Calu3 (cell line): ENCODE measurements at regions not wholly inside any gene's neighbourhood (a gene's known extent, or its start where the extent isn't known, plus 50 kb on each side); places are given as distances from the start of the nearest gene placed in this dataset.

Source experiments
- BruUV-seq: library from RNA; stranded (reverse); fragments of 400-500 nt; replicated peaks from 2 replicates; lab custom pipeline; 2021; lab: Mats Ljungman, UMichigan
- CTCF ChIA-PET: fragments of 300-600 bp; sonication (Branson Sonifier 250); formaldehyde crosslinking; loops from one replicate; lab custom pipeline; 2022; ENCODE audit warnings: antibody characterized with exemption; lab: Charles Lee
- DNase-seq: peaks from one replicate; pipeline ENCODE4 v3.0.0; 2022
- H3K27ac Mint-ChIP-seq: one replicate; pipeline ENCODE4 v1.8.0; 2022; ENCODE audit warnings: mixed read lengths; ENCODE audit not compliant: unreplicated experiment
- H3K27me3 Mint-ChIP-seq: one replicate; pipeline ENCODE4 v1.8.0; 2022; ENCODE audit warnings: mixed read lengths; ENCODE audit not compliant: unreplicated experiment
- H3K36me3 Mint-ChIP-seq: one replicate; pipeline ENCODE4 v1.8.0; 2022; ENCODE audit warnings: mild to moderate bottlenecking, moderate library complexity, mixed read lengths; ENCODE audit not compliant: insufficient read depth, unreplicated experiment
- H3K4me1 Mint-ChIP-seq: one replicate; pipeline ENCODE4 v1.8.0; 2022; ENCODE audit warnings: mild to moderate bottlenecking, low read depth, mixed read lengths; ENCODE audit not compliant: unreplicated experiment
- H3K4me3 Mint-ChIP-seq: one replicate; pipeline ENCODE4 v1.8.0; 2022; ENCODE audit warnings: mild to moderate bottlenecking, low read depth, moderate library complexity, mixed read lengths; ENCODE audit not compliant: unreplicated experiment
- H3K9me3 Mint-ChIP-seq: one replicate; pipeline ENCODE4 v1.8.0; 2022; ENCODE audit warnings: low read depth, mixed read lengths; ENCODE audit not compliant: unreplicated experiment
- CTCF ChIP-seq: fragments of 200-600 bp; IDR thresholded peaks from one replicate; pipeline ENCODE4 v1.8.0; 2022; ENCODE audit warnings: antibody characterized with exemption; ENCODE audit not compliant: unreplicated experiment
- intact Hi-C: fragments of 100-400 bp; cut with micrococcal nuclease; formaldehyde crosslinking; loops from one replicate; pipeline ENCODE4 v1.10.0; 2022; ENCODE audit not compliant: unreplicated experiment

- Mint-ChIP-seq H3K27me3 (no peaks in the 10 kb centered on the region), H3K4me1 (no peaks in the 10 kb centered on the region), H3K4me3 (no peak overlapping the region), H3K36me3 (no peaks in the 10 kb centered on the region), H3K27ac (no peak overlapping the region), H3K9me3 (peaks cover 9% of the 10 kb centered on the region)
- no TSS peak for BruUV-seq
- no peak for DNase-seq
- TF ChIP-seq CTCF: no peak
- CTCF ChIA-PET: no interaction called here
- intact Hi-C loops: no loop called here
Measured at GRCh38 chr10:129170812-129171211, 296.2 kb upstream of the MGMT start.

- Mint-ChIP-seq H3K4me3 (no peak overlapping the region), H3K27ac (no peak overlapping the region), H3K27me3 (no peaks in the 10 kb centered on the region), H3K36me3 (no peaks in the 10 kb centered on the region), H3K9me3 (peaks cover 11% of the 10 kb centered on the region), H3K4me1 (no peaks in the 10 kb centered on the region)
- intact Hi-C loops: no loop called here
- no peak for DNase-seq
- TF ChIP-seq CTCF: no peak
- CTCF ChIA-PET: no interaction called here
- no TSS peak for BruUV-seq
Measured at GRCh38 chr10:129171812-129172211, 295.2 kb upstream of the MGMT start.

DNA sequence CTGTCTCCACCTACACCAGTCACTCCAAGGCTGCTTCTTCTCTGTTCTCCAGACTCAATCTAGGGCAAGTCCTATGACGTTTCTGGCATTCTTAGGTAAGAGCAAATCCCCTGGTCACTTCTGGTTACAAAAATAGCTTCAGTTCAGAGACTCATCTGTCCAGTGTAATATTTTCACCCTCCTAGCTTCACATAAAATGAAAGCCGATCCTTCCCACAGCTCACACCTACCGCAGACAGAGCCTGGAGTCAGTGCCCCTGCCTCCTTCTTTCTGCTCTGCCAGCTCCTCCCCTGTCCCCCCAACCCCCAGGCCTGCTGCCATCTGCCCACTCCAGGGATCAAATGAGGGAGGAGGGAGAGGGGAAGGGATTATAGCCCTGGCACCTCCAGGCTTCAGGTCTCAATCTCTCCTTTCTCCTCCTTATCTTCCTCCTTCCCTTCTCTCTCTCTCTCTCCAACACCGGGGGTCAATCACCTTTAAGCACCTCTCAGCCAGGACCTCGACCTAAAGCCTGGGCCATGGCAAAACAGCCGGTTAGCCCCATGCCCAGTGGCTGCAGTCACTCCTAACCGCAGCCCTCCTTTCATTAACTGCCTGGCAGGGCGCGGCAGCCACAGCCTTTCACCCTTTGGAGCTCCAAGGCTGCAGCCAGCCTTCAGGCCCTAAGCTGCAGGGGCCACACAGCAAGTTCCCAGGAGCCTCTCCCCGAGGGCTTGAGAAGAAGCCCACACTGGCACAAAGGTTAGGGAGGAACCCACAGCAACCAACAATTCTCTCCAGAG is 292.6 kb upstream of the MGMT start:
- no peaks in the 10 kb centered on the region for H3K36me3 Mint-ChIP-seq
- H3K4me1 Mint-ChIP-seq: no peaks in the 10 kb centered on the region
- CTCF ChIA-PET: no interaction called here
- no peak overlapping the region for H3K27ac Mint-ChIP-seq
- intact Hi-C loops: no loop called here
- TF ChIP-seq CTCF: no peak
- no TSS peak for BruUV-seq
- H3K27me3 Mint-ChIP-seq: no peaks in the 10 kb centered on the region
- no peak overlapping the region for H3K4me3 Mint-ChIP-seq
- DNase-seq: no peak
- peaks cover 11% of the 10 kb centered on the region for H3K9me3 Mint-ChIP-seq

DNA sequence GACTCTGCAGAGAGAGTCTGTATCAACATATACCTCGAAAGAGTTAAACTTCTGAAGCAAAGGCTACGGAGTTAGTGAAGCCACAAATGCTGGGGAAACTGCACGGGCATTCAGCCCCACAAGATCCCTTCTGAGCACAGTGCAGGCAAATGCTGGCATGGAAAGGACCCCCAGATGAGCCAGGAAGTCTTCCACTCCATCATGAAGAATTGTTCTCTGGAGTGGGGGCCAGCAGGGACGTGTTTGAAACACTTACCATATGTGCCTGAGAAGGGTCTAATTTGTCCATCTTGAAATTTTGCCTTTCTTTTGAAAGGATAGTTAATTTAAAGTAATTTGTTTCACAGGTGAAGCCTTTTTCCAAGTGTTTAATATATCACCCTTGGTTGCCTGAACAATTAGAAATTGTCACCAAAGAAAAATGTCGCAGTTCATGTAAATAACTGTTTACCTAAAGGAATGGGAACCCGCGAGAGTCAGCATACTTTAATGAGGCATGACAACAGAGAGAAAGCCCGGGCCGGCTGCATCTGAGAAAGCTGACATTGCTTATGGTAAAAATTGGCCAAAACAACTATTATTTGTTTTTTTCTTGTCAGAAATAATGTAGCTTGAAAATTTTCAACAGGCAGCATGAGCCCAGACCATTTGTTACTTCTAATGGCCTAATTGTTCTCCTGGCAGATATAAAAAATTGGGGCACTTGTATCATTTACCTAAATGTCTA is 287.6 kb upstream of the MGMT start:
- Mint-ChIP-seq H3K4me1 (no peaks in the 10 kb centered on the region), H3K27me3 (no peaks in the 10 kb centered on the region), H3K27ac (no peak overlapping the region), H3K9me3 (peaks cover 17% of the 10 kb centered on the region), H3K4me3 (no peak overlapping the region), H3K36me3 (no peaks in the 10 kb centered on the region)
- no TSS peak for BruUV-seq
- no peak for TF ChIP-seq CTCF
- no peak for DNase-seq
- intact Hi-C loops: no loop called here
- CTCF ChIA-PET: no interaction called here
